GM19328 (cell line): ENCODE measurements at regions not wholly inside any gene's neighbourhood (a gene's known extent, or its start where the extent isn't known, plus 50 kb on each side); places are given as distances from the start of the nearest gene placed in this dataset.

ENCODE experiments used
- ATAC-seq: cut with Tn5 transposase; IDR thresholded peaks from one replicate; pipeline ENCODE4 v1.9.1; 2021; ENCODE audit warnings: mild to moderate bottlenecking, moderate library complexity; ENCODE audit not compliant: unreplicated experiment

- ATAC-seq, result no peak
These were observed 330.3 kb upstream of the PITX2 start for GRCh38 chr4:110953191-110953590.

GRCh38 chr4:110953898-110954297 is 331.0 kb upstream of the PITX2 start:
- no peak for ATAC-seq

- no peak for ATAC-seq
These were observed 332.9 kb upstream of the PITX2 start for GRCh38 chr4:110955748-110956147.

- no peak for ATAC-seq
These were observed 336.3 kb upstream of the PITX2 start for GRCh38 chr4:110959041-110959643.

- no peak for ATAC-seq
These were observed 338.2 kb upstream of the PITX2 start for GRCh38 chr4:110961066-110961465.

GRCh38 chr4:110962616-110963015 is 339.7 kb upstream of the PITX2 start:
- ATAC-seq, result no peak

GRCh38 chr4:110963662-110964280 is 340.9 kb upstream of the PITX2 start:
- ATAC-seq, result no peak

GRCh38 chr4:110967936-110968335 is 345.1 kb upstream of the PITX2 start:
- ATAC-seq, result no peak

GRCh38 chr4:110970642-110971041 is 347.8 kb upstream of the PITX2 start:
- peak; percentile 67 for ATAC-seq

GRCh38 chr4:110975338-110975737 is 352.5 kb upstream of the PITX2 start:
- no peak for ATAC-seq

- ATAC-seq, result no peak
These were observed 354.7 kb upstream of the PITX2 start for GRCh38 chr4:110977554-110977953.

GRCh38 chr4:110978761-110979160 is 355.9 kb upstream of the PITX2 start:
- no peak for ATAC-seq

- ATAC-seq, result no peak
These were observed 359.6 kb upstream of the PITX2 start for GRCh38 chr4:110982486-110982885.

- ATAC-seq, result no peak
These were observed 365.8 kb upstream of the PITX2 start for GRCh38 chr4:110988722-110989121.

- ATAC-seq, result no peak
These were observed 366.2 kb upstream of the PITX2 start for GRCh38 chr4:110989125-110989524.

GRCh38 chr4:110994781-110995180 is 371.9 kb upstream of the PITX2 start:
- no peak for ATAC-seq

GRCh38 chr4:110998320-110998719 is 375.4 kb upstream of the PITX2 start:
- no peak for ATAC-seq

GRCh38 chr4:111011458-111011857 is 388.6 kb upstream of the PITX2 start:
- no peak for ATAC-seq

- ATAC-seq, result no peak
These were observed 391.0 kb upstream of the PITX2 start for GRCh38 chr4:111013846-111014245.

GRCh38 chr4:111014537-111014936 is 391.7 kb upstream of the PITX2 start:
- ATAC-seq, result no peak

GRCh38 chr4:111016416-111016815 is 393.5 kb upstream of the PITX2 start:
- no peak for ATAC-seq

- no peak for ATAC-seq
These were observed 395.3 kb upstream of the PITX2 start for GRCh38 chr4:111018216-111018615.

- no peak for ATAC-seq
These were observed 397.6 kb upstream of the PITX2 start for GRCh38 chr4:111020476-111020875.
